ENCODE measurements at regions not wholly inside any gene's neighbourhood (a gene's known extent, or its start where the extent isn't known, plus 50 kb on each side); places are given as distances from the start of the nearest gene placed in this dataset.
"Not testable (repeated sequence)": the region's sequence is repeated elsewhere in the genome, so short reads cannot be mapped to it uniquely, and the experiment has no call there.

DNA sequence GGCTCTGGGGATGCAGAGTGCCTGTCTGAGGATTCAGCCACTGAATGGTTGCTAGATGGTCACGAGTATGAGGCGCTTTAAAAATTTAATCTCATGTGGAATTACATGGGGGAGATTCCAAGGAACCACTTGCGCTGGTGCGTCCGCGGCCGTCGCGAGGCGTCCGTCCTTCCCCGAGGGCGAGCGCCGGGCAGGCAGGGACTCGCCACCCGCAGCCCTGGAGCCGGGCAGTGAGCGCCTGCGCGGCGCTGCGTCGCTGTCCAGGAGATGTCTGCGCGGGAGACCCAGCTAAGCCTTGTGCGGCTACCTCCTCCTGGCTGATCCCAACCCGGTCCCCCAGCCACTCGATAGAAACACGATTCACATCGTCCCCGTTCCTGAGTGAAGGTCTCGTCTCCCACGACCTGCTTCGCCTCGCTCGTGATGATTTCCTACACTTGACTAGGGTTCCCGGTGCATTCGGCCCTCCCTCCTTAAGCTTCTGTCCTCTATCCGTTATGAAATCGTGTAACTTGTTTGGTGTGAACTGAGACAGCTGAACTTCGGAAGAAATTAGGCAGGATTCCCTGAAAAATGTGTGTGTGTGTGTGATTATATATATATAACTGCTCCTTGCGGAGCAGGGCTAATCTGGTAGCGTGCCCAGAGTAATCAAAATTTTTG lies 536.4 kb downstream of the PRIM2 start:
- H3K27ac ChIP-seq (ENCODE audit: low read depth, low read length); H4K8ac ChIP-seq (ENCODE audit: extremely low read depth, insufficient read depth, low read length); H2BK5ac ChIP-seq (ENCODE audit: low read depth, low read length); H3K4me1 ChIP-seq (replicated peaks in 1 of 4; ENCODE audit: control insufficient read depth in 3 of 4, insufficient read depth in 4 of 4, low read length in 3 of 4); H3K56ac ChIP-seq (replicated peaks; ENCODE audit: insufficient read length, low read depth, low read length); H2BK20ac ChIP-seq (ENCODE audit: low read length); H3K14ac ChIP-seq (ENCODE audit: insufficient read length); H2BK15ac ChIP-seq (ENCODE audit: low read length); POLR2A ChIA-PET (ENCODE audit: partially characterized antibody); H2AFZ ChIP-seq (ENCODE audit: low read length); H3K18ac ChIP-seq (ENCODE audit: extremely low read depth, low read length); CTCF ChIA-PET (ENCODE audit: partially characterized antibody); H4K91ac ChIP-seq (replicated peaks; ENCODE audit: insufficient read length, low read length); H4K5ac ChIP-seq (ENCODE audit: insufficient read length, low read depth, low read length); H3K79me1 ChIP-seq (ENCODE audit: low read depth, low read length); H3K79me2 ChIP-seq (ENCODE audit: control insufficient read depth in 1 of 2, insufficient read depth in 2 of 2, low read length in 2 of 2); H2BK120ac ChIP-seq (replicated peaks; ENCODE audit: low read depth, low read length); H3K9ac ChIP-seq (replicated peaks in 1 of 4; ENCODE audit: extremely low read depth in 1 of 4, low read depth in 3 of 4, low read length in 3 of 4); H3K23me2 ChIP-seq (ENCODE audit: low read depth, low read length); H2AK5ac ChIP-seq (ENCODE audit: low read depth, low read length); H4K20me1 ChIP-seq (replicated peaks in 1 of 2; ENCODE audit: control insufficient read depth in 1 of 2, insufficient read depth in 2 of 2, low read length in 2 of 2); H3K23ac ChIP-seq (ENCODE audit: insufficient read length); H3K9me3 ChIP-seq (ENCODE audit: insufficient read depth in 2 of 2, low read depth in 1 of 2, low read length in 1 of 2); H3K36me3 ChIP-seq (ENCODE audit: control insufficient read depth in 2 of 4, insufficient read depth in 4 of 4, low read length in 3 of 4); FAIRE-seq; H3K4ac ChIP-seq (replicated peaks; ENCODE audit: insufficient read length, low read depth, low read length); H3K27me3 ChIP-seq (replicated peaks in 1 of 4; ENCODE audit: control insufficient read depth in 3 of 4, extremely low read depth in 1 of 4, insufficient read depth in 3 of 4, low read length in 3 of 4); H3K4me2 ChIP-seq (ENCODE audit: insufficient read depth in 1 of 2, low read depth in 2 of 2, low read length in 2 of 2); H2BK12ac ChIP-seq (ENCODE audit: low read depth, low read length): not testable (repeated sequence)
- peak overlapping the region in 1 of 4 experiments; percentile 10; a peak in 1 of 8 replicates for H3K4me3 ChIP-seq (ENCODE audit: extremely low read depth in 1 of 4, insufficient read depth in 2 of 4, low read depth in 3 of 4, low read length in 4 of 4)
- 91% methylated on average over 21 of the region's 44 CpGs; no CpG with 5 or more reads in 1 of the 2 experiments for WGBS, 2 experiments (ENCODE audit: extremely low coverage in 1 of 2, insufficient coverage in 1 of 2, insufficient read length in 1 of 2, insufficient replicate concordance in 2 of 2, low coverage in 1 of 2, low lambda C conversion rate in 2 of 2, missing lambda C conversion rate in 1 of 2)
- peak in 1 of 2 experiments; percentile 61 for DNase-seq (ENCODE audit: low read depth in 1 of 2, low spot score in 2 of 2)
